ENCODE measurements at regions not wholly inside any gene's neighbourhood (a gene's known extent, or its start where the extent isn't known, plus 50 kb on each side); places are given as distances from the start of the nearest gene placed in this dataset.
A peak's percentile ranks its signal among the peaks of the same experiment; 100 is the strongest.

GRCh38 chr6:12457094-12457493, 166.9 kb downstream of the EDN1 start:
- Histone ChIP-seq H3K27ac (no peak overlapping the region), H3K4me3 (no peak overlapping the region), H3K36me3 (no peaks in the 10 kb centered on the region), H3K9me3 (peaks cover 0 to 17% (median 6%) of the 10 kb centered on the region in 3 donors), H3K4me1 (no peaks in the 10 kb centered on the region), H3K27me3 (no peaks in the 10 kb centered on the region)
- intact Hi-C loops (cut with DNase I): no loop called here
- TF ChIP-seq CTCF (IDR thresholded peaks at IDR 0.05) (no peak), POLR2A (IDR thresholded peaks at IDR 0.05) (no peak)
- DNase-seq: no peak
- 59 to 76% methylated on average over 3 of the region's 3 CpGs for WGBS, 2 donors

DNA sequence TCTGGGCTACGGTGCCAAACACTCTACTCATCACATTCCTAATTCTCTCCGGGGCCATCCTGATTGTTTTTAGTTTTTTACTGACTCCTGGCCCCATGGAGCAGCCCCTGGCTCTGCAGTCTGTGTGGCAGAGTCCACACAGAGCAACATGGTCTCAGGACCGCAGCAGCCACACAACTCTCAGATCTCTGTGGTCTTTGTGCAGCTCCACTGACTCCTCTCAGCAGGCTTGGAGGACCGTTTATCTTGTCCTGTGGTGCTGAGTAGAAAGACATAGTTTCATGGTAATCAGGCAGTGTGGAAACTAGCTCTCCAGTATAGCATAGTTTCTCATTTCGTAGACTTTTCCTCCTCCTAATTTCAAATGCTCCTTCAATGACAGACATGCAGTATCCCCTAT, 168.4 kb downstream of the EDN1 start:
- no peaks in the 10 kb centered on the region for H3K27me3 ChIP-seq
- 69 to 79% methylated on average over 5 of the region's 5 CpGs for WGBS, 2 donors
- TF ChIP-seq CTCF (IDR thresholded peaks at IDR 0.05) (no peak), POLR2A (IDR thresholded peaks at IDR 0.05) (no peak)
- DNase-seq: no peak
- intact Hi-C loops (cut with DNase I): no loop called here
- no peaks in the 10 kb centered on the region for H3K4me1 ChIP-seq
- H3K36me3 ChIP-seq: no peaks in the 10 kb centered on the region
- no peak overlapping the region for H3K4me3 ChIP-seq
- H3K27ac ChIP-seq: no peak overlapping the region
- H3K9me3 ChIP-seq: peaks cover 0 to 8% (median 5%) of the 10 kb centered on the region in 3 donors

GRCh38 chr6:12459945-12460661, 169.9 kb downstream of the EDN1 start:
- H3K4me1 ChIP-seq: no peaks in the 10 kb centered on the region
- no peak for DNase-seq
- no peak overlapping the region for H3K27ac ChIP-seq
- intact Hi-C loops (cut with DNase I): no loop called here
- H3K36me3 ChIP-seq: no peaks in the 10 kb centered on the region
- no peaks in the 10 kb centered on the region for H3K27me3 ChIP-seq
- TF ChIP-seq CTCF (IDR thresholded peaks at IDR 0.05) (no peak), POLR2A (IDR thresholded peaks at IDR 0.05) (no peak)
- WGBS, 2 donors: 65 to 70% methylated on average over 7 of the region's 7 CpGs
- H3K4me3 ChIP-seq: no peak overlapping the region
- no peaks in the 10 kb centered on the region for H3K9me3 ChIP-seq

GRCh38 chr6:12467706-12468670, 177.8 kb downstream of the EDN1 start:
- no peak for DNase-seq
- Histone ChIP-seq H3K27me3 (no peaks in the 10 kb centered on the region), H3K36me3 (no peaks in the 10 kb centered on the region), H3K27ac (no peak overlapping the region), H3K4me1 (peaks cover 3 to 18% (median 3%) of the 10 kb centered on the region in 3 donors), H3K4me3 (no peak overlapping the region), H3K9me3 (peaks cover 0 to 4% (median 0%) of the 10 kb centered on the region in 3 donors)
- intact Hi-C loops (cut with DNase I): no loop called here
- TF ChIP-seq CTCF (IDR thresholded peaks at IDR 0.05) (no peak), POLR2A (IDR thresholded peaks at IDR 0.05) (no peak)
- 41 to 42% methylated on average over 8 of the region's 8 CpGs for WGBS, 2 donors

DNA sequence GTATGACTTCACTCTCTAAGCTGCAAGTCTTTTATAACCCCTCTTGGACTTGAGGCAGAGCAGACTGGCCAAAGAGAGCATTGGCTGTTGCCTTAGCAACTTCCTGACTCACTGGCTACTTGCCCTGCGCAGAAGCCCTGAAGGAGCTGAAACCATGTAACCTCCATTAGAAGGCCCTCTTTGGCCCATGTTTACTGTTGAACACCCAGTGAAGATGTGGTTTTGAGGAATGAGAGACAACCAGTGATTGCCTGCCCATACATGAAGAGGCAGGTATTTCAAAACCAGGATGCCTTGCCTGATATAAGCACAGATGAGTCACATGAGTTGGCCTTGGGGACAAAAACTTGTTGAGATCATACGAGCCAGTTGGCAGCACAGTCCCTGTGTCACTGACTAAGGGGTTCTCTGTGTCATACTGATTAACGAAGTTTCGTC, 182.5 kb downstream of the EDN1 start:
- TF ChIP-seq POLR2A (IDR thresholded peaks at IDR 0.05) (no peak), CTCF (IDR thresholded peaks at IDR 0.05) (no peak)
- DNase-seq: no peak
- intact Hi-C loops (cut with DNase I): no loop called here
- H3K9me3 ChIP-seq: no peaks in the 10 kb centered on the region
- no peak overlapping the region for H3K4me3 ChIP-seq
- peaks cover 3 to 38% (median 7%) of the 10 kb centered on the region in 3 donors for H3K4me1 ChIP-seq
- H3K36me3 ChIP-seq: no peaks in the 10 kb centered on the region
- 38 to 50% methylated on average over 4 of the region's 4 CpGs for WGBS, 2 donors
- no peaks in the 10 kb centered on the region for H3K27me3 ChIP-seq
- H3K27ac ChIP-seq: peak overlapping the region; percentile 35 to 79 (median 70)

Measured in esophagus squamous epithelium (tissue), 5 donors.